GM23338 (cell line): ENCODE measurements at regions not wholly inside any gene's neighbourhood (a gene's known extent, or its start where the extent isn't known, plus 50 kb on each side); places are given as distances from the start of the nearest gene placed in this dataset.
A peak's percentile ranks its signal among the peaks of the same experiment; 100 is the strongest.

ENCODE experiments used
- ATAC-seq: fragments of 200-7000 bp; cut with Tn5 transposase; 3 replicates; pipeline ENCODE4 v1.9.1; 2020
- DNase-seq: peaks from one replicate; pipeline ENCODE4 v3.0.0-alpha.2; 2015; ENCODE audit warnings: low spot score
- H2AFZ ChIP-seq: fragments of 200-600 bp; sonication (generic); 2 replicates; pipeline ENCODE4 v1.8.0; 2016; ENCODE audit warnings: antibody characterized with exemption, mild to moderate bottlenecking, moderate library complexity
- H3F3A ChIP-seq: fragments of 200-600 bp; sonication (generic); replicated peaks from 2 replicates; pipeline ENCODE4 v1.8.0; 2017; ENCODE audit warnings: antibody characterized with exemption, mixed run types, low read depth
- H3K27ac ChIP-seq: fragments of 200-600 bp; sonication (generic); 2 replicates; pipeline ENCODE4 v1.6.1; 2016; ENCODE audit warnings: low read depth
- H3K27me3 ChIP-seq: fragments of 200-600 bp; sonication (generic); 2 replicates; pipeline ENCODE4 v1.8.0; 2016; ENCODE audit warnings: mild to moderate bottlenecking, mixed run types, moderate library complexity; ENCODE audit not compliant: insufficient read depth
- H3K36me3 ChIP-seq: fragments of 200-600 bp; sonication (generic); 2 replicates; pipeline ENCODE4 v1.8.0; 2016; ENCODE audit warnings: mild to moderate bottlenecking; ENCODE audit not compliant: insufficient read depth
- H3K4me1 ChIP-seq: fragments of 200-600 bp; sonication (generic); 2 replicates; pipeline ENCODE4 v1.8.0; 2016; ENCODE audit warnings: mild to moderate bottlenecking, moderate library complexity; ENCODE audit not compliant: insufficient read depth
- H3K4me2 ChIP-seq: fragments of 200-600 bp; sonication (generic); 2 replicates; pipeline ENCODE4 v1.7.1; 2017; ENCODE audit warnings: mixed run types
- H3K4me3 ChIP-seq: fragments of 200-600 bp; sonication (generic); 2 replicates; pipeline ENCODE4 v1.6.1; 2016; ENCODE audit warnings: mixed run types
- H3K79me2 ChIP-seq: fragments of 200-600 bp; sonication (generic); replicated peaks from 2 replicates; pipeline ENCODE4 v1.8.0; 2017; ENCODE audit warnings: mild to moderate bottlenecking; ENCODE audit not compliant: insufficient read depth
- H3K9me2 ChIP-seq: fragments of 200-600 bp; sonication (generic); 2 replicates; pipeline ENCODE4 v1.8.0; 2017; ENCODE audit not compliant: insufficient read depth
- H4K20me1 ChIP-seq: fragments of 200-600 bp; sonication (generic); replicated peaks from 2 replicates; pipeline ENCODE4 v1.8.0; 2017; ENCODE audit warnings: mild to moderate bottlenecking; ENCODE audit not compliant: insufficient read depth
- H3K27ac Mint-ChIP-seq: 2 replicates; pipeline ENCODE4 v1.8.0; 2020; ENCODE audit warnings: inconsistent platforms, mild to moderate bottlenecking, moderate library complexity, mixed read lengths
- H3K27me3 Mint-ChIP-seq: 3 replicates; pipeline ENCODE4 v1.8.0; 2022; ENCODE audit warnings: low read depth, mild to moderate bottlenecking, moderate library complexity, mixed read lengths, inconsistent platforms; ENCODE audit not compliant: insufficient read depth, poor library complexity
- H3K36me3 Mint-ChIP-seq: 3 replicates; pipeline ENCODE4 v1.8.0; 2021; ENCODE audit warnings: low read depth, mild to moderate bottlenecking, inconsistent platforms, moderate library complexity, mixed read lengths
- H3K4me1 Mint-ChIP-seq: 3 replicates; pipeline ENCODE4 v1.8.0; 2020; ENCODE audit warnings: mild to moderate bottlenecking, inconsistent platforms, mixed read lengths
- H3K4me3 Mint-ChIP-seq: 3 replicates; pipeline ENCODE4 v1.8.0; 2021; ENCODE audit warnings: moderate library complexity, mild to moderate bottlenecking, inconsistent platforms, mixed read lengths
- H3K9me3 Mint-ChIP-seq: 3 replicates; pipeline ENCODE4 v1.8.0; 2020; ENCODE audit warnings: moderate library complexity, mild to moderate bottlenecking, inconsistent platforms, mixed read lengths
- CREB1 ChIP-seq: fragments of 250-450 bp; sonication (Bioruptor Pico); IDR thresholded peaks from 2 replicates; pipeline ENCODE4 v1.5.0; 2020; ENCODE audit warnings: low read depth, mild to moderate bottlenecking, moderate library complexity
- EZH2 ChIP-seq: fragments of 200-600 bp; sonication (generic); IDR thresholded peaks from one replicate; pipeline ENCODE4 v1.8.0; 2017; ENCODE audit warnings: antibody characterized with exemption, mild to moderate bottlenecking, low read depth; ENCODE audit not compliant: unreplicated experiment
- JUNB ChIP-seq: IDR thresholded peaks from one replicate; pipeline ENCODE4 v1.6.1; 2016; ENCODE audit warnings: antibody characterized with exemption; ENCODE audit not compliant: unreplicated experiment
- NANOG ChIP-seq: IDR thresholded peaks from 2 replicates; pipeline ENCODE4 v1.6.1; 2016; ENCODE audit warnings: antibody characterized with exemption, borderline replicate concordance
- POLR2AphosphoS5 ChIP-seq: IDR thresholded peaks from 2 replicates; pipeline ENCODE4 v1.6.1; 2016; ENCODE audit warnings: antibody characterized with exemption, low read depth
- STAT1 ChIP-seq: IDR thresholded peaks from one replicate; pipeline ENCODE4 v1.6.1; 2016; ENCODE audit warnings: antibody characterized with exemption; ENCODE audit not compliant: unreplicated experiment
- ZNF114 ChIP-seq: fragments of 250-450 bp; sonication (Bioruptor Pico); IDR thresholded peaks from 2 replicates; pipeline ENCODE4 v1.5.0; 2020; ENCODE audit warnings: mild to moderate bottlenecking, moderate library complexity
- ZNF331 ChIP-seq: fragments of 250-450 bp; sonication (Bioruptor Pico); IDR thresholded peaks from 2 replicates; pipeline ENCODE4 v1.5.0; 2020; ENCODE audit warnings: low read depth, mild to moderate bottlenecking, moderate library complexity
- TF ChIP-seq, protein P1 (sequence below), 2 experiments: fragments of 200-600 bp in 1 of 2; sonication (generic) in 1 of 2; conservative IDR thresholded peaks; 2 replicates each; pipeline versions ENCODE4 v1.5.1 to v1.6.1; 2016 to 2017; ENCODE audit warnings: antibody characterized with exemption in 2 of 2, low read depth in 2 of 2, mild to moderate bottlenecking in 2 of 2, moderate library complexity in 1 of 2
- TF ChIP-seq, protein P2 (sequence below): IDR thresholded peaks from 2 replicates; pipeline ENCODE4 v1.6.1; 2016; ENCODE audit warnings: antibody characterized with exemption
- TF ChIP-seq, protein P3 (sequence below): fragments of 250-450 bp; sonication (Bioruptor Pico); IDR thresholded peaks from 2 replicates; pipeline ENCODE4 v1.5.0; 2020; ENCODE audit warnings: mild to moderate bottlenecking, moderate library complexity
- TF ChIP-seq, protein P4 (sequence below): IDR thresholded peaks from one replicate; pipeline ENCODE4 v1.6.1; 2018; ENCODE audit warnings: antibody characterized with exemption; ENCODE audit not compliant: unreplicated experiment

DNA sequence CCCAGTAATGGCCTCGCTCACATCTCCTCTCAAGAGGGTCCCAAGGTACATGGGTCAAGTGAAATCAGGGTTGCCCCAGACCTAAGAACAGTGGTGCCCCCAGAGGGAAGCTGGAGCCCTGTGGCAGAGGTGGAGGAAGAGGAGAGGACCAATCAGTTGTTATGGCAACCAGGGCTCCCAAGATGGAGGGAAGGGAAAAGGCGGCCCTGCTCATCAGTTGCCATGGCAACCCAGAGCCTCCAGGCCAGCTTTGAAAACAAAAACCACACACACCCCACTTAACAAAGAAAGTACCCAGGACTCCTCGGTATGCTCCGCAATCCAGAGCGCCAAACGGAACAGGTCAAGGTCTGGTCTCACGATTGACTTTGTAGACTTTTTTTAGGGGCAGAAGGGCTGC is 53.5 kb upstream of the SLC35C1 start:
- no peak overlapping the region for H3K27ac ChIP-seq
- H3K4me1 ChIP-seq = peaks cover 7% of the 10 kb centered on the region; the same call in 1 of the 2 replicates
- no peaks in the 10 kb centered on the region for H3K27me3 ChIP-seq
- H3F3A ChIP-seq = 0 out of 2 replicates have a peak, but pooled peaks cover 3% of the 10 kb centered on the region
- no peaks in the 10 kb centered on the region; the same call in 2 of the 3 replicates for H3K9me3 Mint-ChIP-seq
- H2AFZ ChIP-seq = peak overlapping the region; percentile 52; the same call in 1 of the 2 replicates
- DNase-seq (peak; percentile 88), ATAC-seq (peak; percentile 56)
- H3K27me3 Mint-ChIP-seq = peaks cover 7% of the 10 kb centered on the region
- H3K4me3 Mint-ChIP-seq = no peak overlapping the region
- H3K27ac Mint-ChIP-seq = no peak overlapping the region
- no peaks in the 10 kb centered on the region for H3K79me2 ChIP-seq
- TF ChIP-seq EZH2 (no peak), CREB1 (CRISPR knock-in tag) (no peak), STAT1 (no peak), ZNF114 (CRISPR knock-in tag) (no peak), JUNB (no peak), POLR2AphosphoS5 (no peak), NANOG (no peak), ZNF331 (CRISPR knock-in tag) (no peak)
- TF ChIP-seq, protein P1, sequence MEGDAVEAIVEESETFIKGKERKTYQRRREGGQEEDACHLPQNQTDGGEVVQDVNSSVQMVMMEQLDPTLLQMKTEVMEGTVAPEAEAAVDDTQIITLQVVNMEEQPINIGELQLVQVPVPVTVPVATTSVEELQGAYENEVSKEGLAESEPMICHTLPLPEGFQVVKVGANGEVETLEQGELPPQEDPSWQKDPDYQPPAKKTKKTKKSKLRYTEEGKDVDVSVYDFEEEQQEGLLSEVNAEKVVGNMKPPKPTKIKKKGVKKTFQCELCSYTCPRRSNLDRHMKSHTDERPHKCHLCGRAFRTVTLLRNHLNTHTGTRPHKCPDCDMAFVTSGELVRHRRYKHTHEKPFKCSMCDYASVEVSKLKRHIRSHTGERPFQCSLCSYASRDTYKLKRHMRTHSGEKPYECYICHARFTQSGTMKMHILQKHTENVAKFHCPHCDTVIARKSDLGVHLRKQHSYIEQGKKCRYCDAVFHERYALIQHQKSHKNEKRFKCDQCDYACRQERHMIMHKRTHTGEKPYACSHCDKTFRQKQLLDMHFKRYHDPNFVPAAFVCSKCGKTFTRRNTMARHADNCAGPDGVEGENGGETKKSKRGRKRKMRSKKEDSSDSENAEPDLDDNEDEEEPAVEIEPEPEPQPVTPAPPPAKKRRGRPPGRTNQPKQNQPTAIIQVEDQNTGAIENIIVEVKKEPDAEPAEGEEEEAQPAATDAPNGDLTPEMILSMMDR (conservative IDR thresholded peaks at IDR 0.05; ENCODE audit: low read depth in 2 of 2) = no peak
- TF ChIP-seq, protein P2, sequence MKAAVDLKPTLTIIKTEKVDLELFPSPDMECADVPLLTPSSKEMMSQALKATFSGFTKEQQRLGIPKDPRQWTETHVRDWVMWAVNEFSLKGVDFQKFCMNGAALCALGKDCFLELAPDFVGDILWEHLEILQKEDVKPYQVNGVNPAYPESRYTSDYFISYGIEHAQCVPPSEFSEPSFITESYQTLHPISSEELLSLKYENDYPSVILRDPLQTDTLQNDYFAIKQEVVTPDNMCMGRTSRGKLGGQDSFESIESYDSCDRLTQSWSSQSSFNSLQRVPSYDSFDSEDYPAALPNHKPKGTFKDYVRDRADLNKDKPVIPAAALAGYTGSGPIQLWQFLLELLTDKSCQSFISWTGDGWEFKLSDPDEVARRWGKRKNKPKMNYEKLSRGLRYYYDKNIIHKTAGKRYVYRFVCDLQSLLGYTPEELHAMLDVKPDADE = no peak
- TF ChIP-seq, protein P3, sequence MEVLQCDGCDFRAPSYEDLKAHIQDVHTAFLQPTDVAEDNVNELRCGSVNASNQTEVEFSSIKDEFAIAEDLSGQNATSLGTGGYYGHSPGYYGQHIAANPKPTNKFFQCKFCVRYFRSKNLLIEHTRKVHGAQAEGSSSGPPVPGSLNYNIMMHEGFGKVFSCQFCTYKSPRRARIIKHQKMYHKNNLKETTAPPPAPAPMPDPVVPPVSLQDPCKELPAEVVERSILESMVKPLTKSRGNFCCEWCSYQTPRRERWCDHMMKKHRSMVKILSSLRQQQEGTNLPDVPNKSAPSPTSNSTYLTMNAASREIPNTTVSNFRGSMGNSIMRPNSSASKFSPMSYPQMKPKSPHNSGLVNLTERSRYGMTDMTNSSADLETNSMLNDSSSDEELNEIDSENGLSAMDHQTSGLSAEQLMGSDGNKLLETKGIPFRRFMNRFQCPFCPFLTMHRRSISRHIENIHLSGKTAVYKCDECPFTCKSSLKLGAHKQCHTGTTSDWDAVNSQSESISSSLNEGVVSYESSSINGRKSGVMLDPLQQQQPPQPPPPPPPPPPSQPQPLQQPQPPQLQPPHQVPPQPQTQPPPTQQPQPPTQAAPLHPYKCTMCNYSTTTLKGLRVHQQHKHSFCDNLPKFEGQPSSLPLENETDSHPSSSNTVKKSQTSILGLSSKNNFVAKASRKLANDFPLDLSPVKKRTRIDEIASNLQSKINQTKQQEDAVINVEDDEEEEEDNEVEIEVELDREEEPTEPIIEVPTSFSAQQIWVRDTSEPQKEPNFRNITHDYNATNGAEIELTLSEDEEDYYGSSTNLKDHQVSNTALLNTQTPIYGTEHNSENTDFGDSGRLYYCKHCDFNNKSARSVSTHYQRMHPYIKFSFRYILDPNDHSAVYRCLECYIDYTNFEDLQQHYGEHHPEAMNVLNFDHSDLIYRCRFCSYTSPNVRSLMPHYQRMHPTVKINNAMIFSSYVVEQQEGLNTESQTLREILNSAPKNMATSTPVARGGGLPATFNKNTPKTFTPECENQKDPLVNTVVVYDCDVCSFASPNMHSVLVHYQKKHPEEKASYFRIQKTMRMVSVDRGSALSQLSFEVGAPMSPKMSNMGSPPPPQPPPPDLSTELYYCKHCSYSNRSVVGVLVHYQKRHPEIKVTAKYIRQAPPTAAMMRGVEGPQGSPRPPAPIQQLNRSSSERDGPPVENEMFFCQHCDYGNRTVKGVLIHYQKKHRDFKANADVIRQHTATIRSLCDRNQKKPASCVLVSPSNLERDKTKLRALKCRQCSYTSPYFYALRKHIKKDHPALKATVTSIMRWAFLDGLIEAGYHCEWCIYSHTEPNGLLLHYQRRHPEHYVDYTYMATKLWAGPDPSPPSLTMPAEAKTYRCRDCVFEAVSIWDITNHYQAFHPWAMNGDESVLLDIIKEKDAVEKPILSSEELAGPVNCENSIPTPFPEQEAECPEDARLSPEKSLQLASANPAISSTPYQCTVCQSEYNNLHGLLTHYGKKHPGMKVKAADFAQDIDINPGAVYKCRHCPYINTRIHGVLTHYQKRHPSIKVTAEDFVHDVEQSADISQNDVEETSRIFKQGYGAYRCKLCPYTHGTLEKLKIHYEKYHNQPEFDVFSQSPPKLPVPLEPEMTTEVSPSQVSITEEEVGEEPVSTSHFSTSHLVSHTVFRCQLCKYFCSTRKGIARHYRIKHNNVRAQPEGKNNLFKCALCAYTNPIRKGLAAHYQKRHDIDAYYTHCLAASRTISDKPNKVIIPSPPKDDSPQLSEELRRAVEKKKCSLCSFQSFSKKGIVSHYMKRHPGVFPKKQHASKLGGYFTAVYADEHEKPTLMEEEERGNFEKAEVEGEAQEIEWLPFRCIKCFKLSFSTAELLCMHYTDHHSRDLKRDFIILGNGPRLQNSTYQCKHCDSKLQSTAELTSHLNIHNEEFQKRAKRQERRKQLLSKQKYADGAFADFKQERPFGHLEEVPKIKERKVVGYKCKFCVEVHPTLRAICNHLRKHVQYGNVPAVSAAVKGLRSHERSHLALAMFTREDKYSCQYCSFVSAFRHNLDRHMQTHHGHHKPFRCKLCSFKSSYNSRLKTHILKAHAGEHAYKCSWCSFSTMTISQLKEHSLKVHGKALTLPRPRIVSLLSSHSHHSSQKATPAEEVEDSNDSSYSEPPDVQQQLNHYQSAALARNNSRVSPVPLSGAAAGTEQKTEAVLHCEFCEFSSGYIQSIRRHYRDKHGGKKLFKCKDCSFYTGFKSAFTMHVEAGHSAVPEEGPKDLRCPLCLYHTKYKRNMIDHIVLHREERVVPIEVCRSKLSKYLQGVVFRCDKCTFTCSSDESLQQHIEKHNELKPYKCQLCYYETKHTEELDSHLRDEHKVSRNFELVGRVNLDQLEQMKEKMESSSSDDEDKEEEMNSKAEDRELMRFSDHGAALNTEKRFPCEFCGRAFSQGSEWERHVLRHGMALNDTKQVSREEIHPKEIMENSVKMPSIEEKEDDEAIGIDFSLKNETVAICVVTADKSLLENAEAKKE = no peak
- TF ChIP-seq, protein P4, sequence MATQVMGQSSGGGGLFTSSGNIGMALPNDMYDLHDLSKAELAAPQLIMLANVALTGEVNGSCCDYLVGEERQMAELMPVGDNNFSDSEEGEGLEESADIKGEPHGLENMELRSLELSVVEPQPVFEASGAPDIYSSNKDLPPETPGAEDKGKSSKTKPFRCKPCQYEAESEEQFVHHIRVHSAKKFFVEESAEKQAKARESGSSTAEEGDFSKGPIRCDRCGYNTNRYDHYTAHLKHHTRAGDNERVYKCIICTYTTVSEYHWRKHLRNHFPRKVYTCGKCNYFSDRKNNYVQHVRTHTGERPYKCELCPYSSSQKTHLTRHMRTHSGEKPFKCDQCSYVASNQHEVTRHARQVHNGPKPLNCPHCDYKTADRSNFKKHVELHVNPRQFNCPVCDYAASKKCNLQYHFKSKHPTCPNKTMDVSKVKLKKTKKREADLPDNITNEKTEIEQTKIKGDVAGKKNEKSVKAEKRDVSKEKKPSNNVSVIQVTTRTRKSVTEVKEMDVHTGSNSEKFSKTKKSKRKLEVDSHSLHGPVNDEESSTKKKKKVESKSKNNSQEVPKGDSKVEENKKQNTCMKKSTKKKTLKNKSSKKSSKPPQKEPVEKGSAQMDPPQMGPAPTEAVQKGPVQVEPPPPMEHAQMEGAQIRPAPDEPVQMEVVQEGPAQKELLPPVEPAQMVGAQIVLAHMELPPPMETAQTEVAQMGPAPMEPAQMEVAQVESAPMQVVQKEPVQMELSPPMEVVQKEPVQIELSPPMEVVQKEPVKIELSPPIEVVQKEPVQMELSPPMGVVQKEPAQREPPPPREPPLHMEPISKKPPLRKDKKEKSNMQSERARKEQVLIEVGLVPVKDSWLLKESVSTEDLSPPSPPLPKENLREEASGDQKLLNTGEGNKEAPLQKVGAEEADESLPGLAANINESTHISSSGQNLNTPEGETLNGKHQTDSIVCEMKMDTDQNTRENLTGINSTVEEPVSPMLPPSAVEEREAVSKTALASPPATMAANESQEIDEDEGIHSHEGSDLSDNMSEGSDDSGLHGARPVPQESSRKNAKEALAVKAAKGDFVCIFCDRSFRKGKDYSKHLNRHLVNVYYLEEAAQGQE = no peak
- no peaks in the 10 kb centered on the region for H4K20me1 ChIP-seq
- peaks cover 43% of the 10 kb centered on the region for H3K4me1 Mint-ChIP-seq
- no peaks in the 10 kb centered on the region for H3K36me3 ChIP-seq
- H3K4me3 ChIP-seq = no peak overlapping the region
- no peaks in the 10 kb centered on the region for H3K36me3 Mint-ChIP-seq
- no peaks in the 10 kb centered on the region for H3K9me2 ChIP-seq
- H3K4me2 ChIP-seq = no peak overlapping the region
